Frontal cortex (tissue), 3 donors: ENCODE measurements at regions not wholly inside any gene's neighbourhood (a gene's known extent, or its start where the extent isn't known, plus 50 kb on each side); places are given as distances from the start of the nearest gene placed in this dataset.
A peak's percentile ranks its signal among the peaks of the same experiment; 100 is the strongest.

Experiments
- DNase-seq, 2 donors: peaks; one replicate each; pipeline ENCODE4 v3.0.0; 2012; ENCODE audit warnings: low spot score in 2 of 2
- FAIRE-seq: peaks from 2 replicates; lab custom pipeline; 2012; peaks lifted over from hg19 to GRCh38; lab: Jason Lieb, UNC
- donor health status: control.
- donor health status: control.
- donor health status: control.

DNA sequence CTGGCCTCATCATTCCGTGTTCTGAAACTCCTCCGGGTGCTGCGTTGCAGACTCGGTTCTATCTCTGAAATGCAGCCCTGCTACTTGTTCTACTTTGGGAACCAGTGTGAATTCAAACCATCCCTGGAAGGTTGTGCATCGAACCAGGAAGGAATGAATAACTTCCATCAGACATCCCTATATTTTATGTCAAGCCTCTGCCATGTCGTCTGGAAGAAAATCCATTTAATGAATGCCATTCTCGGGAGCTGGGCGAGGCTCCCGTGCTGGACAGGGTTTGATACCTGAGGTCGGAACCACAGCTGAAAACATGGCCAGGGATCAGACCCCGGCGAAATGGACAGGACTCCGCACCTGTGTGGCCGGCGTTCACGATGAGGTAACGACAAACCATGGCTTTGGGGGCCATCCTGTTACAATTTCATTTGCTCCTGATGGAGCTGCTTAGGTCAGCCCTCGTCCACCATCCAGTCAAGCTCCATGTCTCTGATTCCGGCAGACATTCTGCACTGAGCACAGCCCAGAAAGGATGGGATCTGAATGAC is 821.6 kb downstream of the GALR1 start:
- FAIRE-seq (no peak), DNase-seq (no peak)

DNA sequence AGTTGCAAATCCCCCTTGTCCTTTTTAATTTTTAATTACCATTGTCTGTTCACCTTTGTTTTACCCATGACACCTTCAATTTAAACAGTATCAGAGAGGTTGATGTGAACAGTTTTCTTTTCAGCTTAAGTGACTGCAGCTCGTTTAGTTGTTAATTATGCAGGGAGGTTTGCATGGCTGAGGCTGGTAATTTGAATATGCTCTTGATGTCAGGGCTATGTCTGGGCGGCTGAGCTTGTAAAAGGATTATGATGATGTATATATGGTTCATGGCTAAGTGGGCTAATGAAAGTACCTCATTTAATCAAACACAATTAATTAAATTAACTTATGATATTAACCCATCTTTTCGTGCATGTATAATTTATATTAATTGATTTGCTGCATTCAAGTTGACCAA is 822.1 kb downstream of the GALR1 start:
- FAIRE-seq (no peak), DNase-seq (no peak)

DNA sequence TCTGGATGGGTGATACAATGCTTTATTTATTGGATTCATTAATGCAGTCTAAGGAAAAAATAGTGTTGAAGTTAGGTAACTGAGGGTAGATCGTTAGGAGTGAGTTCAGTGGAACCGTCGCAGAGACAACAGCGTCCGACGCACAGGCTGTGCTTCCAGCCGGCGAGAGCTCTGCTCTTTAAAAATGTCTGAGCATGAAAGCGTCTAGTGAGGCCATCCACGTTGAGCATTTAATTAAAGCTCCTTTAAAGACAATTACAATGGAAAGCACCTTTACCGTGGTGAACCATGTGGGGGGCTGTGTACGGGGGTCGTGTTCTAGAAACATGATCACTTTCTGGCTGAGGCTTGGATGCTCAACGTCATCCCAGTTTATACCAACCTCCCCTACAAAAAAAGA is 822.7 kb downstream of the GALR1 start:
- no peak for FAIRE-seq
- no peak for DNase-seq

DNA sequence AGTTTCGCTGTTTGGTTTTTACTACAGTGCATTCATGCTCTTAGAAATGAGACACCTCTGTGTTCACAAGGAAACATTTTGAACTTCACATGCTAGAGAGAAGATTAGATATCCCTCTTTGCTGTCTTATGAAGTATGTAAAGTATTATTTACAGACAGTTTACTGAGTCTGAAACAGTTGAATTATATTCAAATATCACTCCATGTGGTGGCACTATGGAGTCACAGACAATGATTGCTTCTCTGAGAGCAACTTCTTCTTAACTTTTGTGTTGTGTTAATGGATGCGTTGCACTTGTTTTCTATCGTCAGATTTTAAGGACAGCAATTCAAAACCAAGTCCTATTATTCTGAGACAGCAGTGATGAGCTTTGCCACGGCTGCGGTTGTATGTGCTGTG is 823.6 kb downstream of the GALR1 start:
- peak; percentile 26 for FAIRE-seq

DNA sequence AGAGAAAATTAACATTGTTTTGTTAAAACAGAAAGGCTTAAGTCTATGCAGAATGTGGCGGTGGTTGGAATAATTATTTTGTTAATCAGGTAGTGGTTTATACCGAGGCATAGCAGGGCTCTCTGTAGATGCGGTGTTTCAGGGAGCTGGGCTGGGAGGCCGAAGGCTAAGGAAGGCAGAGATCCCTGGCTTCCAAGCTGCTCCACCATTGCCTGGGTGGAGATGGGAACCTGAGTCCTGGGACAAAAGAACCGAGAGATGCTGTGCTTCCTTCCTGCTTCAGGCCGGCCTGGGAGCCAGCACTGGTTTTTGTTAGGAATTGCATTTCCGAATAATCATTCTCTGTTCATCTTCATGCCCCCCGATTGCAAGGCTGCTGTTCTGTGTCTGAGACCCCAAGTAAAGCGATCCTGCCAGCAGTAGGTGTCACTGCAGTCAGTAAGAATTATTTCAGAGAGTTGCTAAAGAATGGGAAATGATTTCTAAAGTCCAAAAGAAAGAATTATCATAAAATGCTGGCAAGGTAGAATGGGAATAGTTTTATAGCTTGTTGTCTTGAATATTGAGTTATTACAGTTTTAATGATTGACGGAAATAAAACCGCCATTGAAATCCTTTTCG is 824.9 kb downstream of the GALR1 start:
- DNase-seq (no peak), FAIRE-seq (no peak)

More for the DNA sequence above, 823.6 kb downstream of the GALR1 start:
- peak in 1 of 2 donors; percentile 38 for DNase-seq

DNA sequence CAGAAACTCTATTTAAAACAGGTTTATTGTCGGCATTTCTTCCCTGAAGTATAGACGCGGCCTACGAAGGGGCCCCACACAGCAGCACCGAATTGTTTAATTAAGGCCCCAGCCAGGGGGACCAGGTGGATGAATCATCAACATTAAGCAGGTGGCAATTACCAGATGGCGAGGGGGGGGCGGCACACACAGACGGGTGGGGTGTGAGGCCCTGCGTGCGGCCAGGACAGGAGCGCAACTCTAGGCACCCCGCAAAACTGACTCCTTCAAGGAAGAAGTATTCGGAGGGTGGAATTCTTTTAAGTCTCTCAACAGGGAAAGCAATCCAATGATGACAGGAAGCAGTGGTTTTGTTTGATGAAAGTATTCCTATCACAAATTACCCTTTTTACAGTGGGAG is 830.4 kb downstream of the GALR1 start:
- DNase-seq (no peak), FAIRE-seq (no peak)

DNA sequence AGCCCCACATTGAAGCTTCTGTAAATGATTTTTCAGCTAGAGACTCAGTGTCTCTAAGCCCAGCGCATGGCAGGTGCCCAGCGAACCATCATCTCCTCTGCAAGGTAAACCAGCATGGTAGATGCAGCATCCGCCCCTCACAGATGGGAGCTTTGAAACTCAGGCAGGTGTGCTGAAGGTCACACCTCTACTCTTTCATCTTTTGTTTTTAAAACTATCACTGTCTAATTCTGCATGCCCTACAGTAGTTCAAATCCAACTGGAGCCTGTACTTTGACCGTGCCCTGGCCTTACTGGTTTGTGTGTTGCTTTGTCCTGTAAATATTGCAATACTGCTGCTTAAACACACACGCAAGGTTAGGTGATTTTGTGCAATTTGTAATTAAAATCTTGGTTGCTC is 831.1 kb downstream of the GALR1 start:
- no peak for FAIRE-seq
- DNase-seq = no peak

DNA sequence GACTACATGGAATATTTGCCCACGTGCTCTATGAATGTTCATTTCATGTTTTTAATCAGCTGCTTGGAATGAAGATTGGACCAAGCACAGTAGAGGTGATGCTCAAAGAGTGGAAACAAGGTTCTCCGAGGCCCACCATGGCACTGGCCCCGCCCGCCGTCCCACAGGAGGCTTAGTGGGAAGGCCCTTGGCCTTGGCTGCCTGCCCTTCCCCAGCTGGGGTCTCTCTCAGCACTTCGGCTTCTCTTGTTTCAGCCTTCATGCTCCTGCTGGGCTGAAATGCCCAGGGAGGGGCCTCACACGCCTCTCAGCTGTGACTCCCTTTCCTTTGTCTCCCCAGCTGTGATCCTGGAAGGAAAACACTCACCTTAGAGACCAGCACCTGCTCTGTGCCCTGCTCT is 833.2 kb downstream of the GALR1 start:
- FAIRE-seq = no peak

DNA sequence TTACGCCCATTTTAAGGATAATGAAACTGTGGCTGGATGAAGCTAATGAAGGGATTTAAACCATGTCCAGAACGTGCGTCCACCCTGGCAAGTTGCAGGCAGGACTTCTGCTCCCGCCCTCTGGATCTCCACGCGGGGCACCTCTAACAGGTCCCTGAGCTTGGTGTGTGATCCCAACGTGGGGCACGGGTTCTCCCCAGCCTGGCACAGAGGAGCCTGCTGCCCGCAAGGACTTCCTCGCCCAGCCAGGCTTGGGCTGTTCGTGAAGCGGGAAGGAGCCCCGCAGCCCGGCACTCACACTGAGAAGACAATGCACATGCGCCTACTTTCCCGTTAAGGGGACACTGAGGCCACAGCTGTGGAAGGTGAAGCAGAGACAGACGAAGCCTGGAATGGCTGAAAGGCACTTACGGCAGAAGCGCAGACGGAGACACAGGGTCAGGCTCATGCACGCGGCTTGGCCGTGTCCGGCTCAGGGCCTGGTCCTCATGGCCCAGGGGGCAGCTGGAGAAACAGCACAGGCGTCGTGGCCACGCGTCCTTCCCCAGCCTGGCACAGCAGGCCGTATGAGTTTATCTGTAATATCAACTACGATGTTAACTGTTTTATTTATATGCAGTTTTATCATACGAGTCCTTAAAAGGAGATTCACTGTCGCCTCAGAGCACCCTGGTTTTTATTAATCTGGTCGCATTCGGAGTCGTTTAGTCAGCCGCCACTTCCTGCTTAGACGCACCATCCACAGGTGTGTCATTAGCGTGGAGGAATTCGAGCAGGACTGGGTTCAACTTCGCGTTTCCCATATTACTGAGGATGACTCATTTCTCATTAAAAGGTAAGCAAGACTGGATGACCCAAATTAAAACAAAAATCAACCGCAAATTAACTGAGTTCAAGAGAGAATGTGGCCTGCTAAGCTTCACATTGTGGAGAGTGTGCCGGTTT is 835.9 kb downstream of the GALR1 start:
- DNase-seq (no peak), FAIRE-seq (no peak)

More for the DNA sequence above, 833.2 kb downstream of the GALR1 start:
- DNase-seq = no peak

DNA sequence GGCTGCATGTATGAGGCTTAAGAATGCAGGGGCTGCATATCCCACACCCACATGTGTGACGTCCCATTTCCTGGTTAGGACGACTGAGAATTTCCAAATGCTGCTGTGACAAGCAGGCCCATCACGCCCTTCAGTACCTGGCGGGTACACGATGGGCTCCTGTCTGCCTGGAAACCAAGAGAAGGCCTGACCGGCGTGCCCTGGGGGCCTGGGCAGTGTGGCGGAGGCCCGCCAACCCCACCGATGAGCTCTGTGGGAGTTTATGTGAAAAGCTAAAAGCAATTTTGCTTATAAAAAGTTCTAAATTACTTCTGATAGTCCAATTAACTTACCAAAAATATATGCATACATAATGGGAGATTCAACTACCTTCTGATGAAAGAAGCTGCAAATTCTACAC is 837.3 kb downstream of the GALR1 start:
- FAIRE-seq (no peak), DNase-seq (no peak)

DNA sequence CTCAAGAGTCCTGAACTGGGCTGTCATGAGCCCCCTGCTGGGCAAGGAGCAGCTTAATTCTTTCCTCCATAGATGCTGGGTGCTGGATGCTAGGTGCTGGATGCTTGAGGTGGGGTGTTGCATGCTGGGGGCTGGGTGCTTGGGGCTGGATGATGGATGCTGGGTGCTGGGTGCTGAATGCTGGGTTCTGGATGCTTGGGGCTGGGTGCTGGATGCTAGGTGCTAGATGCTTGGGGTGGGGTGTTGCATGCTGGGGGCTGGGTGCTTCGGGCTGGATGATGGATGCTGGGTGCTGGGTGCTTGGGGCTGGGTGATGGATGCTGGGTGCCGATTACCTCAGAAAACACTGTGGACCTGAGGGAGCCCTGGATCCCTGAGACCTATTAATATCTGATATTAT is 837.7 kb downstream of the GALR1 start:
- no peak for DNase-seq
- FAIRE-seq = no peak

DNA sequence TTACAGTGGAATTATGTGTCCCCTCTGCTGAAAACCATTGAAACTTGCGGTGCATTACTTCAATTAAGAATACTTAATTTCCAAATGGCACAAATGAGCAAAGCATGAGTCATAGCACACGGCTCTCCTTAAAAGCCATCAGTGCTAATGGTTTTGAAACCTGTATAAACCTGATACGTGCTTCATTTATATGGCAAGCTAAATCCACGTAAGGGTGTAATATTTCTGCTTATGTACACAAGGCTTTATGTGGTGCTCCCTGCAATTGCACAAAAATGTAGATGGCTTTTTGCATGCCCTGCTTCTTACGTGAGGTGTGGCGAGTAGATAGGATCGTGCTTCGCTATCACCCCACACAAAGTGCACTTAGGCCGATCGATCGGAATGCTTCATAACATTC is 840.9 kb downstream of the GALR1 start:
- FAIRE-seq = no peak
- no peak for DNase-seq

DNA sequence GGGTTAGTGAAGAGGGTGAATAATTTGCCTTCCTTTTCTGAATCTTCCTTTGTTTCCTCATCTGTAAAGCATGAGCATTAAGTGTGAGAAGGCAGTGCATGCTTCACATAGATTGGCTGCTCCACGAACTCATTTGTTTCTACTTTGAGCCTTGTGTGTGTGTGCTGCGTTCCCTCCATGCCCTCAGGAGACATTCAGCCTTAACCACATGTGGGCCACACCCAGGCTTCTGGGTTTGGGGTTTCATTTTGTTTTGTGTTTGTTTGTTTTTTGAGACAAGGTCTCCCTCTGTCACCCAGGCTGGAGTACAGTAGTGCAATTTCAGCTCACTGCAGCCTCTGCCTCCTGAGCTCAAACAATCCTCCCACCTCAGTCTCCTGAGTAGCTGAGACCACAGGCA is 843.3 kb downstream of the GALR1 start:
- no peak for DNase-seq
- FAIRE-seq = no peak

DNA sequence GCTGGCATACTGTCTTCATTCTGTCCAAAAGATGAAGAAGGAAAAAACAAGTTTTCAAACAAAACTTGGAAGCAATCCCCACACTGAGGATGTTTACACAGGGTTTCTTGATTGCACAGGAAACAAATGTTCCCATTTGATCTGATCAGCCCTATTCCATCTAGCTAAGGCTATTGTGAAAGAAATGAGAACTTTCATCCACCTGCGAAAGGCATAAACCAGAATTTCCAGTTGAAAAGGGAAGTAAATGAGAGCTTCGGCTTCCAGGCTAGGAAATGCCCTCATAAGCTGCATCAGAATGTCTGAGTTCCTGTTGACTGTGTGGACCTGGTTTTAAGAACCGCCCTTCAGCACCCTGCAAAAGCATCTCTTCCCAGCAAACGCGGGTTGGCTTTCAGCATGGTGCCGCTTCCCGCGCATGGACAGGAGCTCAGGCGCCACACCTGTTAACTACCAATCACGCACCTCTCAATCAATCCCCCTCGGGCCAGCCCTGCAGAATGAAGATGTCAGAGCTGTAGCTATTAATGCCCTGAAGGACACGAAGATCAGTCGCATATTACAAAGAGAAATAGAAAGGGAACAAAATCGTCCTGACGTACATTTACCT is 850.4 kb downstream of the GALR1 start:
- FAIRE-seq = no peak

DNA sequence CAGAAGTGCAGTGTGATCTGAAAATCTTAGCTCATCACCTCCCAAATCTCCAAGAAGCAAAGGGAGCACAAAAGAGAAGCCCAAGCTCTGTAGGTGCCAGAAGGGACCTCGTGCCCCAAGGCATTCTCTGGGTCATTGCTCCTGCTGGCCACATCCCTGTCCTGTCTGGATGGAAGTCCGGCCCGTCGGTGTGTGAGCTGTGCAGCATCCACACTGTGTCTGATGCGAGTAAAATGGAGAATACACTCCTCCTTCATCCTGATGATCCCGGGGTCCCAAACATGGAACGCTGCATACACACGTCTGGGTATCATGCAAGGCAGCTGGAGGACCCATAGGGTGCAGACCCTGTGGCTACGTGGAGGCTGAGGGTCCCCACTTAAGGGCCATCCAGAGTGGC is 851.4 kb downstream of the GALR1 start:
- FAIRE-seq = no peak
- no peak for DNase-seq

More for the DNA sequence above, 850.4 kb downstream of the GALR1 start:
- no peak for DNase-seq

DNA sequence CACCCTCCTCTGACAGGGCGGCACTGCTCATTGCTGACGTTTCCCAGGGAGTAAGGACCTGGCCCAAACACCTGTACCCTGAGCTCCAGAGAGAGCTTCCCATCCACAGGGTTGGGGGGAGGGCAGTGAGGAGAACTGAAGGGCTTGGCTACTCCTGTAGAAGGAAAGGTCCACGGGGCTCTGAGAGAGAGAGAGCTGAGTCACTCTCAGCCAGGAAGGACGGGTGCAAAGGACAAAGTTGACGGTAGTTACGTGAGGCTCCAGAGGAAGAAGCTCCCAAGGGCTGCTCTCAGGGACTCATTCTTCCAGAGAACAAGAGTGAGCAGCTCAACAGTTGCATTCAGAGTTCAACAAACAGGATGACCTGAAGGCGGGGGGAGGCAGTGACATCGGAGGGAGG is 852.5 kb downstream of the GALR1 start:
- FAIRE-seq (no peak), DNase-seq (no peak)

DNA sequence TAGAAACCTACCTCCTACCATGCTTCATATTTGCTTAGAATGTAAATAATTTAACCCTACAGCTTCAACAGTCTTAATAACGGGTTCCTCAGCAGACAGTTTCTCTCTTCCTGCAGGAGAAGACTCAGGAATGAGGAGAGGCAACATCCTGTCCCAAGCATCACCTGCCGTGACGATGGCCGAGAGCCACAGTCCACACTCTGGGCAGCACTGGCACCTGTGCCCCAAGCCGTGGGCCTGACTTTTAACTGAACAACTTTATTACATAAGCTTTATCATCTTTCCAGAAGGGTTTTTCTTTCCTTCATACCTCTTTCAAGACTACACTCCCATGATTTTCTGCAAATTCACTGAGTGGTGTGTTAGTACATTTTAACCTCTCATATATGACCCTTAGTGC is 856.0 kb downstream of the GALR1 start:
- DNase-seq = no peak

DNA sequence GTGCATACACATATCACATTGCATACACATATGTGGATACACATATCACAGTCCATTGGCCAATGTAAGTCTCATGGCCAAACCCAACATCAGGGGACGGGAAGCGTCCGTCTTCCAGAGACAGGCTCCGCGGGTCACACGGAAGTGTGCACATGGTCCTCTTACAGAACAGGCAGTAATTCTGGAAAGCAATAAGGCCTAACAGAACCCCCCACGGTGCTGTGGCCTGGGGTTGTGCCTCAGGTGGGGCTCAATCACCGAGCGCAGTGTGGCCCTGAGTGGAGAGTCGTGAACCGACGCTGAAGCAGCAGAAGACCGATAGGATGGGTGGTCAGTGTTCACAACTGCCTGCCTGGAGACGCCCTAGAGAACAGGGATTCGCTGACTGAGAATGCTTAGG is 857.3 kb downstream of the GALR1 start:
- FAIRE-seq (no peak), DNase-seq (no peak)

More for the DNA sequence above, 856.0 kb downstream of the GALR1 start:
- FAIRE-seq = no peak

DNA sequence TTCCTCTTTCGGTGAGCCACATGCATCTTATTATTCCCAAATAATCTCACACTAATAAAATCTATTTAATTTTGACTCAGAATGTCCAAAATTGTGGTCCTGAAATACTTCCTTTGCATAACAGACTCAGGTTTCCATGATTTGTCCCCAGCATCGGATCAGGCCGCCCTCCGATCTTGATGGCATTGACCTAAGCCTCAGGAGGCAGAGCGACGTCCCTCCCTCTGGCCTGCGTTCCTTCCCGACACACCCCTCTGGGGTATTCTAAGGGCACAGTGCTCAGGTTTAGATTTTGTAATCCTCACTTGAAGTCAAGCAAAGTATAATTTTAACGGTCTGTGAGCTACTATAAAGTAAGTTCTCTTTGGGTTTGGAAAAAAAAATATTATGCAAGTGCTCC is 857.7 kb downstream of the GALR1 start:
- no peak for FAIRE-seq

DNA sequence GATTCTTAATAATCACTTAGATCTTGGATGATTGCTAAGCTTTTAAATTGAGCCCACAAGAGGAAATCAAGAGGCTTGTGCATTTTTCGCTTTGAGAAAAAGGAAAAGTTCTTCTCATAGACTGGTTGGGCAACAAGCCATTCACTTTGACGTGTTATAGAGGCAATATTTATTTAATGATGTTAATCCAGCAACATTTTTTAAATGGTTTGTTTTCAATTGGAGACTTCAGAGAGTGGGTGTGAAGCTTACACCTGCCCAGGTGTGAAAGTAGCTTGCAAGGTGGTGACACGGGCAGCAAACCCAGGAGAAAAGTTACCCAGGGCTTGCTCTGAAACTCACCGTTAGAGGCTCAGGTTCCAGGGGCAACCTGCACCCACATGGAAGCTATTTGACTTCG is 858.9 kb downstream of the GALR1 start:
- DNase-seq (no peak), FAIRE-seq (no peak)

More for the DNA sequence above, 857.7 kb downstream of the GALR1 start:
- no peak for DNase-seq
